ENCODE measurements at regions not wholly inside any gene's neighbourhood (a gene's known extent, or its start where the extent isn't known, plus 50 kb on each side); places are given as distances from the start of the nearest gene placed in this dataset.

GRCh38 chr10:61285749-61286148 lies 167.4 kb downstream of the TMEM26 start:
- Histone ChIP-seq H3K9me3 (no peaks in the 10 kb centered on the region), H3K27me3 (no peaks in the 10 kb centered on the region), H3K27ac (no peak overlapping the region), H3K4me1 (no peaks in the 10 kb centered on the region), H3K4me3 (no peak overlapping the region), H3K36me3 (no peaks in the 10 kb centered on the region)
- intact Hi-C loops (cut with DNase I), result loop anchor here (10.0 kb wide), 1 partner anchor 151 kb away; no protein-coding TSS in a partner anchor
- DNase-seq (ENCODE audit: extremely low spot score in 2 of 2), result no peak
- TF ChIP-seq POLR2A (IDR thresholded peaks at IDR 0.05) (no peak), CTCF (IDR thresholded peaks at IDR 0.05) (no peak), POLR2AphosphoS5 (IDR thresholded peaks at IDR 0.05; ENCODE audit: insufficient read depth in 1 of 2, low read depth in 1 of 2) (no peak)

- no peak for TF ChIP-seq POLR2A (IDR thresholded peaks at IDR 0.05)
- TF ChIP-seq CTCF (IDR thresholded peaks at IDR 0.05), result peak; percentile 29 to 85 (median 56)
- peak; percentile 53 to 77 for TF ChIP-seq POLR2AphosphoS5 (IDR thresholded peaks at IDR 0.05; ENCODE audit: insufficient read depth in 1 of 2, low read depth in 1 of 2)
- intact Hi-C loops (cut with DNase I), result loop anchor here (10.0 kb wide), 1 partner anchor 150 kb away; no protein-coding TSS in a partner anchor
- no peak for DNase-seq (ENCODE audit: extremely low spot score in 2 of 2)
Observed at GRCh38 chr10:61284222-61284890, 168.8 kb downstream of the TMEM26 start.

GRCh38 chr10:61283481-61284221 lies 169.5 kb downstream of the TMEM26 start:
- Histone ChIP-seq H3K27ac (peak overlapping the region; percentile 69), H3K4me3 (no peak overlapping the region), H3K27me3 (no peaks in the 10 kb centered on the region), H3K9me3 (no peaks in the 10 kb centered on the region), H3K4me1 (no peaks in the 10 kb centered on the region), H3K36me3 (no peaks in the 10 kb centered on the region)
- DNase-seq (ENCODE audit: extremely low spot score in 2 of 2), result no peak
- no peak for TF ChIP-seq POLR2A (IDR thresholded peaks at IDR 0.05)
- no peak for TF ChIP-seq CTCF (IDR thresholded peaks at IDR 0.05)
- no peak for TF ChIP-seq POLR2AphosphoS5 (IDR thresholded peaks at IDR 0.05; ENCODE audit: insufficient read depth in 1 of 2, low read depth in 1 of 2)
- intact Hi-C loops (cut with DNase I), result loop anchor here (10.0 kb wide), 1 partner anchor 149 kb away; no protein-coding TSS in a partner anchor

More at GRCh38 chr10:61284222-61284890, 168.8 kb downstream of the TMEM26 start:
- Histone ChIP-seq H3K4me3 (no peak overlapping the region), H3K9me3 (no peaks in the 10 kb centered on the region), H3K4me1 (no peaks in the 10 kb centered on the region), H3K36me3 (no peaks in the 10 kb centered on the region), H3K27me3 (no peaks in the 10 kb centered on the region), H3K27ac (peak overlapping the region; percentile 69)

GRCh38 chr10:61283066-61283465 lies 170.1 kb downstream of the TMEM26 start:
- Histone ChIP-seq H3K27me3 (no peaks in the 10 kb centered on the region), H3K4me1 (no peaks in the 10 kb centered on the region), H3K27ac (no peak overlapping the region), H3K9me3 (no peaks in the 10 kb centered on the region), H3K4me3 (no peak overlapping the region), H3K36me3 (no peaks in the 10 kb centered on the region)
- intact Hi-C loops (cut with DNase I), result loop anchor here (10.0 kb wide), 1 partner anchor 148 kb away; no protein-coding TSS in a partner anchor
- DNase-seq (ENCODE audit: extremely low spot score in 2 of 2), result no peak
- TF ChIP-seq POLR2AphosphoS5 (IDR thresholded peaks at IDR 0.05; ENCODE audit: insufficient read depth in 1 of 2, low read depth in 1 of 2) (no peak), POLR2A (IDR thresholded peaks at IDR 0.05) (no peak), CTCF (IDR thresholded peaks at IDR 0.05) (no peak)

All from vagina (tissue), 2 donors.